Endodermal cell (in vitro differentiated cells): ENCODE measurements at regions not wholly inside any gene's neighbourhood (a gene's known extent, or its start where the extent isn't known, plus 50 kb on each side); places are given as distances from the start of the nearest gene placed in this dataset.

ENCODE experiments used
- DNase-seq: peaks from one replicate; pipeline ENCODE4 v3.0.0-alpha.2; 2017
- H3K27ac ChIP-seq: 2 replicates; pipeline ENCODE4 v1.5.1; 2013; ENCODE audit warnings: mild to moderate bottlenecking, low read depth, low read length, moderate library complexity
- H3K27me3 ChIP-seq: 2 replicates; pipeline ENCODE4 v1.6.1; 2013; ENCODE audit warnings: mild to moderate bottlenecking, low read length, moderate library complexity; ENCODE audit not compliant: insufficient read depth, control insufficient read depth, poor library complexity, severe bottlenecking
- H3K36me3 ChIP-seq: 2 replicates; pipeline ENCODE4 v1.7.0; 2013; ENCODE audit warnings: mild to moderate bottlenecking, low read length, moderate library complexity; ENCODE audit not compliant: control insufficient read depth, insufficient read depth
- H3K4me1 ChIP-seq: one replicate; pipeline ENCODE4 v1.7.0; 2013; ENCODE audit warnings: low read length; ENCODE audit not compliant: control insufficient read depth, insufficient read depth
- H3K4me3 ChIP-seq: 2 replicates; pipeline ENCODE4 v1.5.1; 2013; ENCODE audit warnings: mild to moderate bottlenecking, low read length, moderate library complexity
- H3K9ac ChIP-seq: 2 replicates; pipeline ENCODE4 v1.6.1; 2013; ENCODE audit warnings: mild to moderate bottlenecking, low read length, moderate library complexity; ENCODE audit not compliant: poor library complexity, severe bottlenecking; ENCODE audit errors: extremely low read depth
- H3K9me3 ChIP-seq: 2 replicates; pipeline ENCODE4 v1.6.1; 2013; ENCODE audit warnings: mild to moderate bottlenecking, low read length, moderate library complexity; ENCODE audit not compliant: control insufficient read depth
- H3K27ac Mint-ChIP-seq: 2 replicates; pipeline ENCODE4 v1.8.0; 2020; ENCODE audit warnings: mixed read lengths
- H3K27me3 Mint-ChIP-seq: 2 replicates; pipeline ENCODE4 v1.8.0; 2021; ENCODE audit warnings: mild to moderate bottlenecking, mixed read lengths; ENCODE audit not compliant: insufficient read depth
- H3K36me3 Mint-ChIP-seq: 2 replicates; pipeline ENCODE4 v1.8.0; 2020; ENCODE audit warnings: low read depth, mixed read lengths
- H3K4me1 Mint-ChIP-seq: 2 replicates; pipeline ENCODE4 v1.8.0; 2020; ENCODE audit warnings: mixed read lengths
- H3K4me3 Mint-ChIP-seq: 2 replicates; pipeline ENCODE4 v1.8.0; 2020; ENCODE audit warnings: mild to moderate bottlenecking, moderate library complexity, mixed read lengths
- H3K9me3 Mint-ChIP-seq: 2 replicates; pipeline ENCODE4 v1.8.0; 2020; ENCODE audit warnings: mild to moderate bottlenecking, mixed read lengths
- CTCF ChIP-seq: fragments of 200-600 bp; sonication (generic); conservative IDR thresholded peaks from 2 replicates; pipeline ENCODE4 v1.5.0; 2021; ENCODE audit warnings: antibody characterized with exemption, mild to moderate bottlenecking
- WGBS, 2 experiments: methylation state at CpG; one replicate each; pipeline versions ENCODE4 v1.1.5 to v1.1.7; 2013; ENCODE audit warnings: missing lambda C conversion rate in 2 of 2, mixed read lengths in 1 of 2; ENCODE audit not compliant: insufficient coverage in 1 of 2, insufficient read length in 1 of 2; 5-methylcytosine and 5-hydroxymethylcytosine counted together

- Mint-ChIP-seq H3K27ac (no peak overlapping the region), H3K36me3 (no peaks in the 10 kb centered on the region), H3K4me1 (peaks cover 8% of the 10 kb centered on the region), H3K9me3 (no peaks in the 10 kb centered on the region), H3K4me3 (no peak overlapping the region), H3K27me3 (no peaks in the 10 kb centered on the region)
- no peaks in the 10 kb centered on the region for H3K27me3 ChIP-seq
- no peak for DNase-seq
- H3K9me3 ChIP-seq: no peaks in the 10 kb centered on the region
- 87 to 90% methylated on average over 2 to 3 of the region's 3 CpGs for WGBS, 2 experiments
- no peak for TF ChIP-seq CTCF
- H3K27ac ChIP-seq: no peak overlapping the region
- H3K4me1 ChIP-seq: no peaks in the 10 kb centered on the region
- H3K36me3 ChIP-seq: no peaks in the 10 kb centered on the region
- no peak overlapping the region for H3K9ac ChIP-seq
- no peak overlapping the region for H3K4me3 ChIP-seq
Measured at GRCh38 chr7:45454771-45455170, 119.4 kb upstream of the ADCY1 start.

- H3K36me3 Mint-ChIP-seq: no peaks in the 10 kb centered on the region
- peaks cover 11% of the 10 kb centered on the region for H3K4me1 Mint-ChIP-seq
- H3K4me1 ChIP-seq: no peaks in the 10 kb centered on the region
- no peak overlapping the region for H3K4me3 Mint-ChIP-seq
- H3K9me3 ChIP-seq: no peaks in the 10 kb centered on the region
- no peaks in the 10 kb centered on the region for H3K36me3 ChIP-seq
- DNase-seq: no peak
- H3K27me3 Mint-ChIP-seq: no peaks in the 10 kb centered on the region
- WGBS, 2 experiments: 88% methylated on average over 4 of the region's 4 CpGs; no CpG with 5 or more reads in 1 of the 2 experiments
- H3K4me3 ChIP-seq: no peak overlapping the region
- no peaks in the 10 kb centered on the region for H3K9me3 Mint-ChIP-seq
- H3K27ac ChIP-seq: no peak overlapping the region
- no peak for TF ChIP-seq CTCF
- no peak overlapping the region for H3K9ac ChIP-seq
- no peak overlapping the region for H3K27ac Mint-ChIP-seq
- no peaks in the 10 kb centered on the region for H3K27me3 ChIP-seq
Measured at GRCh38 chr7:45455662-45456061, 118.5 kb upstream of the ADCY1 start.

- no peak for DNase-seq
- H3K4me1 Mint-ChIP-seq: peaks cover 12% of the 10 kb centered on the region
- H3K27ac Mint-ChIP-seq: no peak overlapping the region
Measured at GRCh38 chr7:45456105-45456504, 118.1 kb upstream of the ADCY1 start.

More at GRCh38 chr7:45456105-45456504, 118.1 kb upstream of the ADCY1 start:
- no peaks in the 10 kb centered on the region for H3K36me3 ChIP-seq
- Mint-ChIP-seq H3K9me3 (no peaks in the 10 kb centered on the region), H3K36me3 (no peaks in the 10 kb centered on the region), H3K4me3 (no peak overlapping the region), H3K27me3 (no peaks in the 10 kb centered on the region)
- no peak overlapping the region for H3K27ac ChIP-seq
- H3K9ac ChIP-seq: no peak overlapping the region
- H3K9me3 ChIP-seq: no peaks in the 10 kb centered on the region
- no peaks in the 10 kb centered on the region for H3K4me1 ChIP-seq
- no peaks in the 10 kb centered on the region for H3K27me3 ChIP-seq
- H3K4me3 ChIP-seq: no peak overlapping the region
- no peak for TF ChIP-seq CTCF
- WGBS, 2 experiments: 83 to 88% methylated on average over 5 of the region's 5 CpGs
